DND-41 (cell line): ENCODE measurements at regions not wholly inside any gene's neighbourhood (a gene's known extent, or its start where the extent isn't known, plus 50 kb on each side); places are given as distances from the start of the nearest gene placed in this dataset.

Experiments used
- ATAC-seq: fragments of 200-7000 bp; cut with Tn5 transposase; 3 replicates; pipeline ENCODE4 v1.9.1; 2021; ENCODE audit warnings: low read depth; ENCODE audit not compliant: insufficient read depth
- DNase-seq: peaks from one replicate; pipeline ENCODE4 v3.0.0-alpha.2; 2020
- H2AFZ ChIP-seq: 2 replicates; pipeline ENCODE4 v1.6.0; 2012; ENCODE audit warnings: low read depth, low read length
- H3K27ac ChIP-seq: 2 replicates; pipeline ENCODE4 v1.5.1; 2012; ENCODE audit warnings: low read length, inconsistent platforms
- H3K27me3 ChIP-seq: fragments of 200-600 bp; sonication (generic); 2 replicates; pipeline ENCODE4 v1.6.0; 2012; ENCODE audit warnings: low read length, mild to moderate bottlenecking, inconsistent platforms; ENCODE audit not compliant: insufficient read depth, poor library complexity
- H3K36me3 ChIP-seq: 2 replicates; pipeline ENCODE4 v1.5.1; 2012; ENCODE audit warnings: low read length, inconsistent platforms; ENCODE audit not compliant: insufficient read depth
- H3K4me1 ChIP-seq: 2 replicates; pipeline ENCODE4 v1.5.1; 2012; ENCODE audit warnings: mild to moderate bottlenecking, low read length; ENCODE audit not compliant: insufficient read depth
- H3K4me2 ChIP-seq: 2 replicates; pipeline ENCODE4 v1.6.0; 2012; ENCODE audit warnings: mild to moderate bottlenecking, moderate library complexity, low read length, inconsistent platforms; ENCODE audit not compliant: insufficient read depth
- H3K4me3 ChIP-seq, 2 experiments: fragments of 200-600 bp in 1 of 2; shearing (Covaris generic) in 1 of 2; 2 replicates each; pipeline ENCODE4 v1.5.1; 2012 to 2016; ENCODE audit warnings: inconsistent platforms in 2 of 2, low read length in 2 of 2, mild to moderate bottlenecking in 2 of 2, low read depth in 1 of 2, moderate library complexity in 1 of 2
- H3K79me2 ChIP-seq: 2 replicates; pipeline ENCODE4 v1.6.0; 2012; ENCODE audit warnings: low read length, inconsistent platforms; ENCODE audit not compliant: insufficient read depth
- H3K9ac ChIP-seq: 2 replicates; pipeline ENCODE4 v1.6.0; 2012; ENCODE audit warnings: low read depth, mild to moderate bottlenecking, inconsistent platforms, low read length, moderate library complexity
- H3K9me3 ChIP-seq: 2 replicates; pipeline ENCODE4 v1.5.1; 2012; ENCODE audit warnings: low read length, moderate library complexity, mild to moderate bottlenecking, inconsistent platforms; ENCODE audit not compliant: insufficient read depth, severe bottlenecking
- H4K20me1 ChIP-seq: 2 replicates; pipeline ENCODE4 v1.6.0; 2012; ENCODE audit warnings: low read length; ENCODE audit not compliant: insufficient read depth
- CTCF ChIP-seq: IDR thresholded peaks from 2 replicates; pipeline ENCODE4 v1.5.1; 2012; ENCODE audit warnings: borderline replicate concordance, low read length, moderate library complexity, mild to moderate bottlenecking; ENCODE audit not compliant: poor library complexity, severe bottlenecking; ENCODE audit errors: extremely low read depth
- EZH2 ChIP-seq: IDR thresholded peaks from 3 replicates; pipeline ENCODE4 v1.6.1; 2012; ENCODE audit warnings: borderline replicate concordance, low read depth, mild to moderate bottlenecking, moderate library complexity, low read length, inconsistent platforms; ENCODE audit not compliant: severe bottlenecking

GRCh38 chr15:70356919-70357318, 259.2 kb upstream of the TLE3 start:
- H3K36me3 ChIP-seq: no peaks in the 10 kb centered on the region
- no peaks in the 10 kb centered on the region for H3K79me2 ChIP-seq
- no peaks in the 10 kb centered on the region for H3K4me1 ChIP-seq
- no peak overlapping the region for H2AFZ ChIP-seq
- no peaks in the 10 kb centered on the region for H3K9me3 ChIP-seq
- ATAC-seq: no peak
- H3K4me2 ChIP-seq: no peak overlapping the region
- no peaks in the 10 kb centered on the region for H3K27me3 ChIP-seq
- H3K4me3 ChIP-seq: no peak overlapping the region
- H4K20me1 ChIP-seq: no peaks in the 10 kb centered on the region
- no peak overlapping the region for H3K9ac ChIP-seq
- H3K27ac ChIP-seq: no peak overlapping the region
- TF ChIP-seq CTCF (no peak), EZH2 (no peak)
- DNase-seq: no peak

- no peak for ATAC-seq
- H3K79me2 ChIP-seq: no peaks in the 10 kb centered on the region
- TF ChIP-seq CTCF: no peak
- TF ChIP-seq EZH2: no peak
Observed at GRCh38 chr15:70356062-70356860, 258.5 kb upstream of the TLE3 start.

GRCh38 chr15:70355275-70355795, 257.6 kb upstream of the TLE3 start:
- Histone ChIP-seq H4K20me1 (no peaks in the 10 kb centered on the region), H2AFZ (no peak overlapping the region), H3K4me2 (no peak overlapping the region), H3K27me3 (no peaks in the 10 kb centered on the region), H3K9ac (no peak overlapping the region), H3K9me3 (no peaks in the 10 kb centered on the region), H3K4me1 (no peaks in the 10 kb centered on the region), H3K27ac (no peak overlapping the region), H3K36me3 (no peaks in the 10 kb centered on the region), H3K4me3 (no peak overlapping the region), H3K79me2 (no peaks in the 10 kb centered on the region)
- TF ChIP-seq EZH2 (no peak), CTCF (peak; percentile 34)
- ATAC-seq: no peak
- no peak for DNase-seq

More at GRCh38 chr15:70356062-70356860, 258.5 kb upstream of the TLE3 start:
- no peak overlapping the region for H3K9ac ChIP-seq
- no peaks in the 10 kb centered on the region for H4K20me1 ChIP-seq
- H3K4me2 ChIP-seq: no peak overlapping the region
- no peaks in the 10 kb centered on the region for H3K27me3 ChIP-seq
- DNase-seq: no peak
- no peaks in the 10 kb centered on the region for H3K4me1 ChIP-seq
- H3K27ac ChIP-seq: no peak overlapping the region
- no peak overlapping the region for H3K4me3 ChIP-seq
- no peaks in the 10 kb centered on the region for H3K9me3 ChIP-seq
- no peak overlapping the region for H2AFZ ChIP-seq
- H3K36me3 ChIP-seq: no peaks in the 10 kb centered on the region
